ENCODE measurements at regions not wholly inside any gene's neighbourhood (a gene's known extent, or its start where the extent isn't known, plus 50 kb on each side); places are given as distances from the start of the nearest gene placed in this dataset.
"Not testable (repeated sequence)": the region's sequence is repeated elsewhere in the genome, so short reads cannot be mapped to it uniquely, and the experiment has no call there.

GRCh38 chr16:21516705-21517040 is 82.7 kb upstream of the METTL9 start:
- DNase-seq (ENCODE audit: low spot score) = not testable (repeated sequence)

DNA sequence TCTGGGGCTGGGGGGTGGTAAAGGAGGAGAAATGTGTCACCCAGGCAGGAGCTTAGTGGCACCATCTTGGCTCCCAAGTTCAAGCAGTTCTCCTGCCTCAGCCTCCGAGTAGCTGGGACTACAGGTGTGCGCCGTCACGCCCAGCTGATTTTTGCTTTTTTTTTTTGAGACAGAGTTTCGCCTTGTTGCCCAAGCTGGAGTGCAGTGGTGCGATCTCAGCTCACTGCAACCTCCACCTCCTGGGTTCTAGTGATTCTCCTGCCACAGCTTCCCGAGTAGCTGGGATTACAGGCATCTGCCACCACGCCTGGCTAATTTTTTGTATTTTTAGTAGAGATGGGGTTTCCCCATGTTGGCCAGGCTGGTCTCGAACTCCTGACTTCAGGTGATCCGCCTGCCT is 82.1 kb upstream of the METTL9 start:
- not testable (repeated sequence) for DNase-seq (ENCODE audit: low spot score)

DNA sequence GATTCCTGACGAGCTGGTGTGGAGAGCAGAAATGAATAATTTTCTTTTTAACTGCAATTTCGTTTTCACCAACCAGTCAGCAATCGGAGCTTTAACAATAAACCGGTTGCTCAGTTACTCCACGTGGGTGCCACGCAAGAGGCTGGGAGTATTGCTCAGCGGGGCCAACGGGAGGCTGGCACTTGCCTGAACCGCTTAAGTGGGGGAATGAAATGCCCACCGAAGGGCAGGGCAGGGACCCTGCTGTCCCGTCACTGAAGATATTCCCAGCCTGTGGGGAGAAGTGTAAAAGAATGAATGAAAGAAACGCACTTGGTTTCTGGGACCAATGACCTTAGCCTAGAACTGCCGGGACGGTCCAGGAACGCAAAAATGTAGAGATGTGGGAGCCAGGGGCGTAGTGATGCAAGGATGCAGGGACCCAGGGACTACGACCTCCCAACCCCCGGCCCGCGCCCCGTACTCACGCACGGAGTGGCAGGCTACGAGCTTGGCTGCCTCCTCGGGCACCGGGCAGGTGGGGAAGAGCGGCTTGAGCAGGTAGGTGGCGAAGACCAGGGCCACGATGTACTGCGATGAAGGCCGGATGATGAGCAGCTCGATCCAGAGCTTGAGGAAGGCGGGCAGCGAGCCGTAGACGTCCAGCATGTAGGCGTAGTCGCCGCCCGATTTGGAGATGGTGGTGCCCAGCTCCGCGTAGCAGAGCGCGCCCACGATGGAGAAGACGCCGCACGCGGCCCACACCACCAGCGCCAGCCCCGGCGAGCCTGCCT is 79.8 kb upstream of the METTL9 start:
- not testable (repeated sequence) for DNase-seq (ENCODE audit: low spot score)

- DNase-seq (ENCODE audit: low spot score) = peak; percentile 98
These were observed 79.0 kb upstream of the METTL9 start for GRCh38 chr16:21520134-21521047.

GRCh38 chr16:21521048-21521389 is 78.4 kb upstream of the METTL9 start:
- DNase-seq (ENCODE audit: low spot score) = not testable (repeated sequence)

- DNase-seq (ENCODE audit: low spot score) = not testable (repeated sequence)
These were observed 77.8 kb upstream of the METTL9 start for GRCh38 chr16:21521390-21522143.

DNA sequence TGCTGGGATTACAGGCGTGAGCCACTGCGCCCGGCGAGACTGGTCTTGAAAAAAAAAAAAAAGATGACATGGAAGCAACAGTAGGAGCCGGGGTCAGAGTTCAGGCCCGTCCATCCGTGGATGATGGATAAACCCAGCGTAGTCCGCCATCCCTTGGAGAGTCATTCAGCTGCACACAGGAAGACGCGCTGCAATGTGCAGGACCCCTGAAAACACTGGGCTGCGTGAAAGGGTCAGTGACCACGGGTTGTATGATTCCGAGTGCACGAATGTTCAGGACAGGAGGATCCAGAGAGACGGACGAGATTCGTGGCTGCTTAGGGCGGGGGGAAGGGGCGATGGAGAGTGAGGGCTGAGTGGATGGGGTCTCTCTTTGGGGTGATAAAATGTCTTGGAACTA is 76.5 kb upstream of the METTL9 start:
- not testable (repeated sequence) for DNase-seq (ENCODE audit: low spot score)

DNA sequence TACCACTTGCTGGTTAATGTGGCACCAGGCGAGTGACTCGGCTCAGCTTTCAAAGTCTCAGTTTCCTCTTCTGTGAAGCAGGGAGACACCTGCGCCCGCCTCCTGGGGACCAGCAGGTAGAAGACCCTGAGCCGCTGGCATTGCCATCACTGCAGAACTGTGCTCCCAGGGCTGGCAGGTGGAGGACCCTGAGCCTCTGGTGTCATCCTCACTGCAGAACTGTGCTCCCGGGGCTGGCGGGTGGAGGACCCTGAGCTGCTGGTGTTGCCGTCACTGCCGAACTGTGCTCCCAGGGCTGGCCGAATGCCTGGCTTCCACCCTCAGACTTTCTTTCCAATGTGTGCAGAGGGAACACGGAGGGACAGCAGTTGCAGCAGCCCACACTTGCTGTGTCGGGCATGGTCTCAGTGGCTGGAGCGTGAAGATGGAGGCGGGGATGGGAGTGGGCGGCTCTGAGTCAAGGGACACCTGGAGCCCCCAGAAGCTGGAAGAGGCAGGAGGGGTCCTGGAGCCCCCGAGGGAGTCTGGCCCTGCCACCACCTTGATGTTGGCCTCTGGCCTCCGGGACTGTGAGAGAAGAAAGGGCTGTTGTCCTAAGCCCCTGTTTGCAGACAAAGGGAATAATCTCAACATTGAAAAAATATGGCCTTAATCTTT is 75.8 kb upstream of the METTL9 start:
- DNase-seq (ENCODE audit: low spot score) = no peak

GRCh38 chr16:21524068-21524751 is 75.2 kb upstream of the METTL9 start:
- peak; percentile 28 for DNase-seq (ENCODE audit: low spot score)

DNA sequence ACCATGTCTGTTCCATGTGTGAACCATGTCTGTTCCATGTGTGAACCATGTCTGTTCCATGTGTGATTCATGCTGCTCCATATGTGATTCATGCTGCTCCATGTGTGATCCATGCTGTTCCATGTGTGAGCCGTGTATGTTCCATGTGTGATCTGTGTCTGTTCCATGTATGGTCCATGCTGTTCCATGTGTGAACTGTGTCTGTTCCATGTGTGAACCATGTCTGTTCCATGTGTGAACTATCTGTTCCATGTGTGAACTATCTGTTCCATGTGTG is 74.7 kb upstream of the METTL9 start:
- not testable (repeated sequence) for DNase-seq (ENCODE audit: low spot score)

- DNase-seq (ENCODE audit: low spot score) = peak; percentile 66
These were observed 74.1 kb upstream of the METTL9 start for GRCh38 chr16:21525029-21525895.

DNA sequence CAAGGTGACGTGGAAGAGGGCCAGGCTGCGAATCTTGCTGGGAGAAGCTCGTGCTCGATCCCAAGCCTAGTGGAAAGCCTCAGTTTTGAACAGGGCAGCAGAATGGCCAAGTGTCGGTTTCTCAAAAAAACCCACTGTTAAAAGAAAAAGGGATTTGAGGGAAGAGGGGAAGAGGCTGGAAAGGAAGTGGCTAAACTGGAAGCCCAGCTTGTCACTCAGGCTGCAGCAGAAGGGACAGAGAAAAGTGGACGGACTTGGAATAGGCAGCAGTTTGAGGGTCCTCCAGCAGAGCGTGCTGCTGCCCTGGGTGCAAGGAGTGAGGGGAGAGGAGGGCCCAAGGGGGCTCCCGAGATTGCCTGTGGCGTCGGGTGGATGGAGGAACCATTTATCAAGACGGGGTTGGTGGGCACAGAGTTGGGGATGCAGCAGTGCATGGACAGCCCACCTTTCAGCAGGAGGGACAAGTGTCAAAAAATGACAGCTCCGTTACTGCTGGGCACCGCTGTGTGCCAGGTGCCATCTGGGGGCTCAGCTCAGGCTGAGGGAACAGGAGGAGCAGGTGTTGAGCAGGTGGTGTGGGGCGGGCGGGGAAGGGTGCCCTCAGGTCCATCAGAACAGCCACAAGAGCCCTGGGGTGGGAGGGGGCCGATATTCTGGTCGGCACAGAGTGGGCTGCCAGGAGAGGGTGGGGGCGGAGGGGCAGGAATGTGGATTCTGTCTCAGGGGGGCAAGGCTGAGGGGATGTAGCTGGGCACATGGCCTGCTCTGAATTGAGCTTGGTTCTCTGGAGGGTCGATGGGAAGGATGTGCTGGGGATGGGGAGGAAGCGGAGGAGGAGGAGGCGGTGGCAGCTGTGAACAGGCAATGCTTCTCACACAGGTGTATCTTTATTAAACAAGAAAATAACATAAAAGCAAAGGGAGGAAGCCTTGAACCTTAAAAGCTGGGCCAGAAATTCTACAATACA is 73.1 kb upstream of the METTL9 start:
- not testable (repeated sequence) for DNase-seq (ENCODE audit: low spot score)

- DNase-seq (ENCODE audit: low spot score) = no peak
These were observed 72.2 kb upstream of the METTL9 start for GRCh38 chr16:21526923-21527807.

DNA sequence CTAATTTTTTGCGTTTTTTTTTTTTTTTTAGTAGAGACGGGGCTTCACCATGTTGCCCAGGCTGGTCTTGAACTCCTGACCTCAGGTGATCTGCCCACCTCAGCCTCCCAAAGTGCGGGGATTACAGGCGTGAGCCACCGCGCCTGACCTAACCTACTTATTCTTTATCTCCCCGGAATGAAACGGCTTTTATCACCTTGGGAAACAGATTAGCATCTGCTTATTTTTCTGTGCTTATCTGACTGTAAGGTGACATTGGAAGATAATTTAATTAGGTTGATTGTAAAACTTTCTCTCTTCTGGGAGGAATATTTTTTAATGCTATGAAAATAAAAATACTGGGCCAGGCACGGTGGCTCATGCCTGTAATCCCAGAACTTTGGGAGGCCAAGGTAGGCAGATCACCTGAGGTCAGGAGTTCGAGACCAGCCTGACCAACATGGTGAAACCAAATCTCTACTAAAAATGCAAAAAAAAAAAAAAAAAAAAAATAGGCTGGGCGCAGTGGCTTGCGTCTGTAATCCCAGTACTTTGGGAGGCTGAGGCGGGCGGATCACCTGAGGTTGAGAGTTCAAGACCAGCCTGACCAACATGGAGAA is 70.2 kb upstream of the METTL9 start:
- not testable (repeated sequence) for DNase-seq (ENCODE audit: low spot score)

DNA sequence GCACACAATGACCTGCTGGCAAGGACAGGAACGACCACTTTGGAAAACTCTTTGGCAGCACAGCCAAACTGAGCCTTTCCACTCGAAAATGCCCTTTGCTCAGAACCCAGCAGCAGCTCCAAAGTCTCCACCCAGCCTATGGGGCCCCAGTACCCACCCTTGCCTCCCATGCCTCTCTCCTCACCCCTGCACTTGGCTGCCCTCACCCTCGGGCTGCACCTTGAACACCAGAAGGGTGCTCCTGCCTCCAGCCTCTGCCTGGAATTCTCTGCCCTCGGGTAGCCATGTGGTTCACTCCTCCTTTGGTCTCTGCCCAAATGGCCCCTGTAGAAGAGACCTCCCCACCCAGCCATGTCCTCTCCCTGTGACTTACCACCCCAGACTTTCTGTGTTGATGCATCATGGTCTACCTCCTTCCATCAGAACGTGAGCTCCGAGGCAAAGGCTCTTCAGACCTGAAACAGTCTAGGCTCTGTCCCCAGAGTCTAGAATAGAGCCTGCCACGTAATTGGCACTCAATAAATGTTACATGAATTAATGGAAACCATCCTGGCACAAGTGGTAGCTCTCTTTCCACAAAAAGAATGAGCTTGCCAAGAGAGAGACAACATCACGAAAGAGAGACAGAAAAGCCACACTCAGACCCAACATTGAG is 68.5 kb upstream of the METTL9 start:
- DNase-seq (ENCODE audit: low spot score) = not testable (repeated sequence)

DNA sequence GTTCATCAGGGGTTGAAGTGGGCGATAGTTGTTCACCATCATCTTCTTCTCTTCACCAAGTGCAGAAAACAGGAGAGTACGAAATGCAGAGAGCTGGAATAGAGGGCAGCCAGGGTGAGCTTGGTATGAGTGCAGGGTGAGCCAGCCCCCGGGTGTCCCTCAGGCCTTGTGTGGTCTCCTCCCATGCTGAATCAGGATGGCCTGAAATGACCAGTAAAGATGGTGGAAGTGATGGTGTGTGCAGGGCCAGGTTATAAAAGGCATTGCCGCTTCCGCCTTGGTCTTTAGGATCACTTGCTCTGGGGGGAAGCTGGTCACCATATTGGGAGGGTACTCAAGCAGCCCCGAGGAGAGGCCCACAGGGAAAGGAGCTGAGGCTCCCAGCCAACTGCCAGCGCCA is 66.4 kb upstream of the METTL9 start:
- DNase-seq (ENCODE audit: low spot score) = not testable (repeated sequence)

DNA sequence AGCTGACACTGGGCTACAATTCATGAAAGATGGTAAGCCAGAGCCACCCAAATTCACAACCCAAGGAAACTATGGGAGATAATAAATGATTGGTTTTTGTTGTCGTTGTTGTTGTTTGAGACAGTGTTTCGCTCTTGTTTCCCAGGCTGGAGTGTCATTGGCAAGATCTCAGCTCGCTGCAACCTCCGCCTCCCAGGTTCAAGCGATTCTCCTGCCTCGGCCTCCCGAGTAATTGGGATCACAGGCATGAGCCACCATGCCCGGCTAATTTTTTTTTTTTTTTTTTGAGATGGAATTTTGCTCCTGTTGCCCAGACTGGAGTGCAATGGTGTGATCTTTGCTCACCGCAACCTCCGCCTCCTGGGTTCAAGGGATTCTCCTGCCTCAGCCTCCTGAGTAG is 65.9 kb upstream of the METTL9 start:
- not testable (repeated sequence) for DNase-seq (ENCODE audit: low spot score)
